ENCODE measurements at regions not wholly inside any gene's neighbourhood (a gene's known extent, or its start where the extent isn't known, plus 50 kb on each side); places are given as distances from the start of the nearest gene placed in this dataset.

DNA sequence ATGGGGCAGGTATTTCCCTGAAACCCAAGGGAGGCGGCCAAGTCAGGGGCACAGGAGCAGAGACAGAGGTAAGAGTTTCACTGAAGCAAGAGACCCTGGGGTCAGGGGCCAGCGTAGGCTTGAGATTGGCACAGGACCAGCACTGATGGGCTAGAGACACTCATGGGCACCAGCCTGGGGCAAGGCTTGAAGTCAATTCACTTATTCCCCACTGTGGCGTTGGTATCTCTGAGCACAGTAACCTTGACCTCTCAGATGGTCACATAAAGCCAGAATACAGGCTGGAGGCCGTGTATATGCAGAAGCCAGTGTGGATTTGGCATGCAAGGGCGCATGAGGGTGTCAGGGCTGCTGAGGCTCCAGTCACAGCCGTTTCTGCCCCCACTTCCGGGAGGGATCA lies 173.5 kb upstream of the GPR12 start:
- TF ChIP-seq, protein P1, sequence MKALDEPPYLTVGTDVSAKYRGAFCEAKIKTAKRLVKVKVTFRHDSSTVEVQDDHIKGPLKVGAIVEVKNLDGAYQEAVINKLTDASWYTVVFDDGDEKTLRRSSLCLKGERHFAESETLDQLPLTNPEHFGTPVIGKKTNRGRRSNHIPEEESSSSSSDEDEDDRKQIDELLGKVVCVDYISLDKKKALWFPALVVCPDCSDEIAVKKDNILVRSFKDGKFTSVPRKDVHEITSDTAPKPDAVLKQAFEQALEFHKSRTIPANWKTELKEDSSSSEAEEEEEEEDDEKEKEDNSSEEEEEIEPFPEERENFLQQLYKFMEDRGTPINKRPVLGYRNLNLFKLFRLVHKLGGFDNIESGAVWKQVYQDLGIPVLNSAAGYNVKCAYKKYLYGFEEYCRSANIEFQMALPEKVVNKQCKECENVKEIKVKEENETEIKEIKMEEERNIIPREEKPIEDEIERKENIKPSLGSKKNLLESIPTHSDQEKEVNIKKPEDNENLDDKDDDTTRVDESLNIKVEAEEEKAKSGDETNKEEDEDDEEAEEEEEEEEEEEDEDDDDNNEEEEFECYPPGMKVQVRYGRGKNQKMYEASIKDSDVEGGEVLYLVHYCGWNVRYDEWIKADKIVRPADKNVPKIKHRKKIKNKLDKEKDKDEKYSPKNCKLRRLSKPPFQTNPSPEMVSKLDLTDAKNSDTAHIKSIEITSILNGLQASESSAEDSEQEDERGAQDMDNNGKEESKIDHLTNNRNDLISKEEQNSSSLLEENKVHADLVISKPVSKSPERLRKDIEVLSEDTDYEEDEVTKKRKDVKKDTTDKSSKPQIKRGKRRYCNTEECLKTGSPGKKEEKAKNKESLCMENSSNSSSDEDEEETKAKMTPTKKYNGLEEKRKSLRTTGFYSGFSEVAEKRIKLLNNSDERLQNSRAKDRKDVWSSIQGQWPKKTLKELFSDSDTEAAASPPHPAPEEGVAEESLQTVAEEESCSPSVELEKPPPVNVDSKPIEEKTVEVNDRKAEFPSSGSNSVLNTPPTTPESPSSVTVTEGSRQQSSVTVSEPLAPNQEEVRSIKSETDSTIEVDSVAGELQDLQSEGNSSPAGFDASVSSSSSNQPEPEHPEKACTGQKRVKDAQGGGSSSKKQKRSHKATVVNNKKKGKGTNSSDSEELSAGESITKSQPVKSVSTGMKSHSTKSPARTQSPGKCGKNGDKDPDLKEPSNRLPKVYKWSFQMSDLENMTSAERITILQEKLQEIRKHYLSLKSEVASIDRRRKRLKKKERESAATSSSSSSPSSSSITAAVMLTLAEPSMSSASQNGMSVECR (CRISPR knock-in tag; IDR thresholded peaks at IDR 0.05): no peak
- TF ChIP-seq MTA2 (IDR thresholded peaks at IDR 0.05; ENCODE audit: low read depth): no peak
- TF ChIP-seq FOS (IDR thresholded peaks at IDR 0.05; ENCODE audit: extremely low read depth, insufficient read length): no peak
- TF ChIP-seq, protein P2, sequence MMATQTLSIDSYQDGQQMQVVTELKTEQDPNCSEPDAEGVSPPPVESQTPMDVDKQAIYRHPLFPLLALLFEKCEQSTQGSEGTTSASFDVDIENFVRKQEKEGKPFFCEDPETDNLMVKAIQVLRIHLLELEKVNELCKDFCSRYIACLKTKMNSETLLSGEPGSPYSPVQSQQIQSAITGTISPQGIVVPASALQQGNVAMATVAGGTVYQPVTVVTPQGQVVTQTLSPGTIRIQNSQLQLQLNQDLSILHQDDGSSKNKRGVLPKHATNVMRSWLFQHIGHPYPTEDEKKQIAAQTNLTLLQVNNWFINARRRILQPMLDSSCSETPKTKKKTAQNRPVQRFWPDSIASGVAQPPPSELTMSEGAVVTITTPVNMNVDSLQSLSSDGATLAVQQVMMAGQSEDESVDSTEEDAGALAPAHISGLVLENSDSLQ (IDR thresholded peaks at IDR 0.05): no peak
- TF ChIP-seq PHF8 (IDR thresholded peaks at IDR 0.05; ENCODE audit: borderline replicate concordance, low read length): no peak
- TF ChIP-seq ARID2 (IDR thresholded peaks at IDR 0.05): no peak
- TF ChIP-seq, protein P3, sequence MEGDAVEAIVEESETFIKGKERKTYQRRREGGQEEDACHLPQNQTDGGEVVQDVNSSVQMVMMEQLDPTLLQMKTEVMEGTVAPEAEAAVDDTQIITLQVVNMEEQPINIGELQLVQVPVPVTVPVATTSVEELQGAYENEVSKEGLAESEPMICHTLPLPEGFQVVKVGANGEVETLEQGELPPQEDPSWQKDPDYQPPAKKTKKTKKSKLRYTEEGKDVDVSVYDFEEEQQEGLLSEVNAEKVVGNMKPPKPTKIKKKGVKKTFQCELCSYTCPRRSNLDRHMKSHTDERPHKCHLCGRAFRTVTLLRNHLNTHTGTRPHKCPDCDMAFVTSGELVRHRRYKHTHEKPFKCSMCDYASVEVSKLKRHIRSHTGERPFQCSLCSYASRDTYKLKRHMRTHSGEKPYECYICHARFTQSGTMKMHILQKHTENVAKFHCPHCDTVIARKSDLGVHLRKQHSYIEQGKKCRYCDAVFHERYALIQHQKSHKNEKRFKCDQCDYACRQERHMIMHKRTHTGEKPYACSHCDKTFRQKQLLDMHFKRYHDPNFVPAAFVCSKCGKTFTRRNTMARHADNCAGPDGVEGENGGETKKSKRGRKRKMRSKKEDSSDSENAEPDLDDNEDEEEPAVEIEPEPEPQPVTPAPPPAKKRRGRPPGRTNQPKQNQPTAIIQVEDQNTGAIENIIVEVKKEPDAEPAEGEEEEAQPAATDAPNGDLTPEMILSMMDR (IDR thresholded peaks at IDR 0.05 in 2 of 3, conservative IDR thresholded peaks at IDR 0.05 in 1 of 3; ENCODE audit: insufficient read depth in 2 of 3, low read depth in 1 of 3, low read length in 3 of 3): no peak
- no peak for TF ChIP-seq RBM15 (IDR thresholded peaks at IDR 0.05; ENCODE audit: insufficient read depth, low read length)
- no peak for TF ChIP-seq RFX5 (IDR thresholded peaks at IDR 0.05; ENCODE audit: low read depth, low read length)
- no peak for TF ChIP-seq TSC22D4 (tag; IDR thresholded peaks at IDR 0.05)
- TF ChIP-seq, protein P4, sequence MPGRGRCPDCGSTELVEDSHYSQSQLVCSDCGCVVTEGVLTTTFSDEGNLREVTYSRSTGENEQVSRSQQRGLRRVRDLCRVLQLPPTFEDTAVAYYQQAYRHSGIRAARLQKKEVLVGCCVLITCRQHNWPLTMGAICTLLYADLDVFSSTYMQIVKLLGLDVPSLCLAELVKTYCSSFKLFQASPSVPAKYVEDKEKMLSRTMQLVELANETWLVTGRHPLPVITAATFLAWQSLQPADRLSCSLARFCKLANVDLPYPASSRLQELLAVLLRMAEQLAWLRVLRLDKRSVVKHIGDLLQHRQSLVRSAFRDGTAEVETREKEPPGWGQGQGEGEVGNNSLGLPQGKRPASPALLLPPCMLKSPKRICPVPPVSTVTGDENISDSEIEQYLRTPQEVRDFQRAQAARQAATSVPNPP (IDR thresholded peaks at IDR 0.05; ENCODE audit: borderline replicate concordance, insufficient read depth, insufficient read length): no peak
- TF ChIP-seq, protein P5, sequence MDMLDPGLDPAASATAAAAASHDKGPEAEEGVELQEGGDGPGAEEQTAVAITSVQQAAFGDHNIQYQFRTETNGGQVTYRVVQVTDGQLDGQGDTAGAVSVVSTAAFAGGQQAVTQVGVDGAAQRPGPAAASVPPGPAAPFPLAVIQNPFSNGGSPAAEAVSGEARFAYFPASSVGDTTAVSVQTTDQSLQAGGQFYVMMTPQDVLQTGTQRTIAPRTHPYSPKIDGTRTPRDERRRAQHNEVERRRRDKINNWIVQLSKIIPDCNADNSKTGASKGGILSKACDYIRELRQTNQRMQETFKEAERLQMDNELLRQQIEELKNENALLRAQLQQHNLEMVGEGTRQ (CRISPR knock-in tag; IDR thresholded peaks at IDR 0.05): no peak

Measured in K562 (cell line).